ENCODE measurements at regions not wholly inside any gene's neighbourhood (a gene's known extent, or its start where the extent isn't known, plus 50 kb on each side); places are given as distances from the start of the nearest gene placed in this dataset.

DNA sequence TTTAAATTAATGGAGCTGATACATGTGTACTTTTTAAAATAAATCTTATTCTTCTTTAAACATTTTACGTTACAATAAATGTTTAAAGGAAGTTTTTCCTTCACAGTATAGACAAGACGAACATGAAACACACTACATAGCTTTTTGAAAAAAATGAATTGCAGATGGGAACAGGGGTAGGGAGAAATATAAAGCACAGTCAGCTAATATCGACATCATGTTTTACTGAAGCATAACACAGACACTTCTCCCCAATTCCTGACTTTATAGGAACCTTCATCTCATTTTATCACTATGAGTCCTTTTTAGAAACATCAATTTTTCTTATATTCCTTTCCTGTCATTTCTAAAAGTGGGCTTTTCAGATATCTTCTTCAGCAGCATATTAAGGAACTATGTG lies 153.5 kb downstream of the MACC1 start:
- no peaks in the 10 kb centered on the region for H3K9me2 ChIP-seq (ENCODE audit: insufficient read depth, low read length)
- no peaks in the 10 kb centered on the region for H3K36me3 ChIP-seq (ENCODE audit: insufficient read depth, low read length)
- H3K9ac ChIP-seq (ENCODE audit: low read length): no peak overlapping the region
- H3F3A ChIP-seq (ENCODE audit: insufficient read depth, low read length, poor library complexity, severe bottlenecking): no peaks in the 10 kb centered on the region
- no peaks in the 10 kb centered on the region for H4K20me1 ChIP-seq (ENCODE audit: insufficient read depth)
- H3K79me2 ChIP-seq (replicated peaks; ENCODE audit: insufficient read depth, low read length): no peaks in the 10 kb centered on the region
- no peak overlapping the region for H3K4me2 ChIP-seq (ENCODE audit: low read length)
- H2AFZ ChIP-seq (ENCODE audit: low read depth, low read length): no peak overlapping the region
- TF ChIP-seq EZH2 (IDR thresholded peaks at IDR 0.05; ENCODE audit: borderline replicate concordance, insufficient read depth, low read length, poor library complexity, severe bottlenecking) (no peak), RAD21 (conservative IDR thresholded peaks at IDR 0.05) (no peak), EP300 (conservative IDR thresholded peaks at IDR 0.05; ENCODE audit: poor library complexity, severe bottlenecking) (no peak), POLR2AphosphoS5 (IDR thresholded peaks at IDR 0.05) (no peak), SMC3 (conservative IDR thresholded peaks at IDR 0.05; ENCODE audit: poor library complexity) (no peak), MXI1 (conservative IDR thresholded peaks at IDR 0.05; ENCODE audit: poor library complexity, severe bottlenecking) (no peak)
- TF ChIP-seq, protein P1, sequence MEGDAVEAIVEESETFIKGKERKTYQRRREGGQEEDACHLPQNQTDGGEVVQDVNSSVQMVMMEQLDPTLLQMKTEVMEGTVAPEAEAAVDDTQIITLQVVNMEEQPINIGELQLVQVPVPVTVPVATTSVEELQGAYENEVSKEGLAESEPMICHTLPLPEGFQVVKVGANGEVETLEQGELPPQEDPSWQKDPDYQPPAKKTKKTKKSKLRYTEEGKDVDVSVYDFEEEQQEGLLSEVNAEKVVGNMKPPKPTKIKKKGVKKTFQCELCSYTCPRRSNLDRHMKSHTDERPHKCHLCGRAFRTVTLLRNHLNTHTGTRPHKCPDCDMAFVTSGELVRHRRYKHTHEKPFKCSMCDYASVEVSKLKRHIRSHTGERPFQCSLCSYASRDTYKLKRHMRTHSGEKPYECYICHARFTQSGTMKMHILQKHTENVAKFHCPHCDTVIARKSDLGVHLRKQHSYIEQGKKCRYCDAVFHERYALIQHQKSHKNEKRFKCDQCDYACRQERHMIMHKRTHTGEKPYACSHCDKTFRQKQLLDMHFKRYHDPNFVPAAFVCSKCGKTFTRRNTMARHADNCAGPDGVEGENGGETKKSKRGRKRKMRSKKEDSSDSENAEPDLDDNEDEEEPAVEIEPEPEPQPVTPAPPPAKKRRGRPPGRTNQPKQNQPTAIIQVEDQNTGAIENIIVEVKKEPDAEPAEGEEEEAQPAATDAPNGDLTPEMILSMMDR (IDR thresholded peaks at IDR 0.05; ENCODE audit: poor library complexity, severe bottlenecking): no peak
- H3K4me3 ChIP-seq (ENCODE audit: low read length): no peak overlapping the region
- H3K9me3 ChIP-seq (ENCODE audit: low read length): no peaks in the 10 kb centered on the region
- H3K27ac ChIP-seq (ENCODE audit: low read length): no peak overlapping the region
- H3K27me3 ChIP-seq (ENCODE audit: insufficient read depth, low read depth, low read length): no peaks in the 10 kb centered on the region

DNA sequence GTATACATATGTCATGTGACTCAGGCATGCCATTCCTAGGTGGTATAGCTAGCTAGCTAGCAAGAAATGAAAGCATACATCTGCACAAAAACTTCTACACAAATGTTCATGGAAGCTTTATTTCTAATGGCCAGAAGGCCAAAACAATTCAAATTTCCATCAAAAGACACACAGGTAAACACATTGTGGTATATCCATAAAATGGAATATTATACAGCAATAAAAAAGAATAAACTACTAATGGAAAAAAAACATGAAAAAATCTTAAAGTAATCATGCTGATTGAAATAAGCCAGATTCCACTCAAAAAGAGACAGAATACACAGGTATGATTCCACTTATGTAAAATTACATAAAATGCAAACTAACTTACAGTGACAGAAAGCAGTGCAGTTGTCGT lies 154.3 kb downstream of the MACC1 start:
- no peak overlapping the region for H2AFZ ChIP-seq (ENCODE audit: low read depth, low read length)
- H3K4me3 ChIP-seq (ENCODE audit: low read length): no peak overlapping the region
- no peaks in the 10 kb centered on the region for H3K27me3 ChIP-seq (ENCODE audit: insufficient read depth, low read depth, low read length)
- H3K27ac ChIP-seq (ENCODE audit: low read length): no peak overlapping the region
- H3K4me2 ChIP-seq (ENCODE audit: low read length): no peak overlapping the region
- H3F3A ChIP-seq (ENCODE audit: insufficient read depth, low read length, poor library complexity, severe bottlenecking): no peaks in the 10 kb centered on the region
- no peaks in the 10 kb centered on the region for H3K9me2 ChIP-seq (ENCODE audit: insufficient read depth, low read length)
- no peaks in the 10 kb centered on the region for H3K36me3 ChIP-seq (ENCODE audit: insufficient read depth, low read length)
- TF ChIP-seq RAD21 (conservative IDR thresholded peaks at IDR 0.05) (no peak), MXI1 (conservative IDR thresholded peaks at IDR 0.05; ENCODE audit: poor library complexity, severe bottlenecking) (no peak), EP300 (conservative IDR thresholded peaks at IDR 0.05; ENCODE audit: poor library complexity, severe bottlenecking) (no peak), TAF1 (IDR thresholded peaks at IDR 0.05; ENCODE audit: low read depth) (no peak), EZH2 (IDR thresholded peaks at IDR 0.05; ENCODE audit: borderline replicate concordance, insufficient read depth, low read length, poor library complexity, severe bottlenecking) (no peak), POLR2AphosphoS5 (IDR thresholded peaks at IDR 0.05) (no peak), SMC3 (conservative IDR thresholded peaks at IDR 0.05; ENCODE audit: poor library complexity) (no peak)
- TF ChIP-seq, protein P1 (IDR thresholded peaks at IDR 0.05; ENCODE audit: poor library complexity, severe bottlenecking): no peak
- TF ChIP-seq, protein P2, sequence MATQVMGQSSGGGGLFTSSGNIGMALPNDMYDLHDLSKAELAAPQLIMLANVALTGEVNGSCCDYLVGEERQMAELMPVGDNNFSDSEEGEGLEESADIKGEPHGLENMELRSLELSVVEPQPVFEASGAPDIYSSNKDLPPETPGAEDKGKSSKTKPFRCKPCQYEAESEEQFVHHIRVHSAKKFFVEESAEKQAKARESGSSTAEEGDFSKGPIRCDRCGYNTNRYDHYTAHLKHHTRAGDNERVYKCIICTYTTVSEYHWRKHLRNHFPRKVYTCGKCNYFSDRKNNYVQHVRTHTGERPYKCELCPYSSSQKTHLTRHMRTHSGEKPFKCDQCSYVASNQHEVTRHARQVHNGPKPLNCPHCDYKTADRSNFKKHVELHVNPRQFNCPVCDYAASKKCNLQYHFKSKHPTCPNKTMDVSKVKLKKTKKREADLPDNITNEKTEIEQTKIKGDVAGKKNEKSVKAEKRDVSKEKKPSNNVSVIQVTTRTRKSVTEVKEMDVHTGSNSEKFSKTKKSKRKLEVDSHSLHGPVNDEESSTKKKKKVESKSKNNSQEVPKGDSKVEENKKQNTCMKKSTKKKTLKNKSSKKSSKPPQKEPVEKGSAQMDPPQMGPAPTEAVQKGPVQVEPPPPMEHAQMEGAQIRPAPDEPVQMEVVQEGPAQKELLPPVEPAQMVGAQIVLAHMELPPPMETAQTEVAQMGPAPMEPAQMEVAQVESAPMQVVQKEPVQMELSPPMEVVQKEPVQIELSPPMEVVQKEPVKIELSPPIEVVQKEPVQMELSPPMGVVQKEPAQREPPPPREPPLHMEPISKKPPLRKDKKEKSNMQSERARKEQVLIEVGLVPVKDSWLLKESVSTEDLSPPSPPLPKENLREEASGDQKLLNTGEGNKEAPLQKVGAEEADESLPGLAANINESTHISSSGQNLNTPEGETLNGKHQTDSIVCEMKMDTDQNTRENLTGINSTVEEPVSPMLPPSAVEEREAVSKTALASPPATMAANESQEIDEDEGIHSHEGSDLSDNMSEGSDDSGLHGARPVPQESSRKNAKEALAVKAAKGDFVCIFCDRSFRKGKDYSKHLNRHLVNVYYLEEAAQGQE (IDR thresholded peaks at IDR 0.05; ENCODE audit: borderline replicate concordance): no peak
- H4K20me1 ChIP-seq (ENCODE audit: insufficient read depth): no peaks in the 10 kb centered on the region
- no peaks in the 10 kb centered on the region for H3K79me2 ChIP-seq (replicated peaks; ENCODE audit: insufficient read depth, low read length)
- H3K9me3 ChIP-seq (ENCODE audit: low read length): no peaks in the 10 kb centered on the region
- H3K9ac ChIP-seq (ENCODE audit: low read length): no peak overlapping the region

All from neural cell (in vitro differentiated cells).